Frontal cortex (tissue), 3 donors: ENCODE measurements at regions not wholly inside any gene's neighbourhood (a gene's known extent, or its start where the extent isn't known, plus 50 kb on each side); places are given as distances from the start of the nearest gene placed in this dataset.
"Not testable (repeated sequence)": the region's sequence is repeated elsewhere in the genome, so short reads cannot be mapped to it uniquely, and the experiment has no call there.

ENCODE experiments used
- DNase-seq, 2 donors: peaks; one replicate each; pipeline ENCODE4 v3.0.0; 2012; ENCODE audit warnings: low spot score in 2 of 2
- FAIRE-seq: peaks from 2 replicates; lab custom pipeline; 2012; peaks lifted over from hg19 to GRCh38; lab: Jason Lieb, UNC
- donor health status: control.
- donor health status: control.
- donor health status: control.

DNA sequence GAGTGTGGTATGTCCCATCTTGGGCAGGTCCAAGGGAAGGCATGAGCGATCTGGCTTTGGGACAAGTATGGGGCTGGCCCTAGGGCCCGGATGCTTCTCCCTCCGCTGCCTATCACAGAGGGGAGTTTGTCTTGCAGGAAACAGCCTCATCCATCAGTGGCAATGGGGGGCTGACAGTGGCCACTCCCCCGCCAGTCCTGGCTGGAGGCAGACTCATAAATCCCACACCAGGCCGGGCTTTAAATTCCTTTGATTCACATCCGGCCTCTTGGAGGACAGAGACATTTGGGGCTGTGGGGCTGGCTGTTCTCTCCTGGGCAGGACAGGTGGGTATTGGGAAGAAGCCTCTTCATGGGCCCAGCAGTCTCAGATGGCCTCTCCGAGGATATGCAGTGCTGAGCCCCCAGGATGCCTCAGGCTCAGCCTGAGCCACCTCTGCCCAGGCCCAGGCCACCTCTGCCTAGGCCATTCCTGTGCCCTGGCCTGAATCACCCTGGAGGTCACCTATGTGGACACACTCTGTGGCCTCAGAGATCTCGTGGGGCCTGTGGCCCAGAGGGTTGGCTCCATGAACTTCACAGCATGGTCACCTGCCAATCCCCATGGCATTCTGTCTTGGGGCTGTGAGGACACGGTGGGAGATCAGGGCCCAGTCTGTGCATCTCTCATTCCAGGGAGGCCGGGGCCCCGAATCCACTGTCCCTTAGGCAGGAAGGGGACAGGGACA is 84.2 kb upstream of the GOLGA6L4 start:
- DNase-seq (no peak), FAIRE-seq (no peak)

- not testable (repeated sequence) for DNase-seq, FAIRE-seq
Measured at GRCh38 chr15:84152381-84152979, 83.1 kb upstream of the GOLGA6L4 start.

DNA sequence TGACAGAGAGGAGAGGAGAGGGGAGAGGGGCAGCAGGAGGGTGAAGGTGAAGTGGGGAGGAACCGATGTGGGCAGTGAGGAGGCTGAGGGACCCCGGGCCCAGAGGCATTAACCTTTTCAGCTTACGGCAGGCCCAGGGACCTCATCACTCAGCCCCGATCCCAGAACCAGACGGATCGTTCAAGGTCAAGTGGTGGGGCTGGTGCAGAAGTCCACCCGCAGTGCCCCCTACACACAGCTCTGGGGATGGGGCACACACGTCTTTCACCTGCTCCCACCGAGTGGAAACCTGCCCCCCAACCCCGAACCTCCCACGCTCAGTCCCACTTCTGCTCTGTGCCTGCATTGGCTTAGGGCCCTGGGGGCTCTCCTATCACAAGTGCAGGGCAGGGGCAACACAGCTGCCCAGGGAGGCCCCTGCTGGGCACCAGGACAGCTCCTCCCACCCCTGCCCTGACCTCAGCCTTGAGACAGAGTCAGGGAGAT is 81.9 kb upstream of the GOLGA6L4 start:
- FAIRE-seq, DNase-seq: not testable (repeated sequence)

GRCh38 chr15:84154314-84154713 is 81.3 kb upstream of the GOLGA6L4 start:
- not testable (repeated sequence) for FAIRE-seq, DNase-seq

GRCh38 chr15:84154787-84155186 is 80.8 kb upstream of the GOLGA6L4 start:
- not testable (repeated sequence) for DNase-seq, FAIRE-seq

- DNase-seq, FAIRE-seq: not testable (repeated sequence)
Measured at GRCh38 chr15:84155792-84156587, 79.6 kb upstream of the GOLGA6L4 start.

DNA sequence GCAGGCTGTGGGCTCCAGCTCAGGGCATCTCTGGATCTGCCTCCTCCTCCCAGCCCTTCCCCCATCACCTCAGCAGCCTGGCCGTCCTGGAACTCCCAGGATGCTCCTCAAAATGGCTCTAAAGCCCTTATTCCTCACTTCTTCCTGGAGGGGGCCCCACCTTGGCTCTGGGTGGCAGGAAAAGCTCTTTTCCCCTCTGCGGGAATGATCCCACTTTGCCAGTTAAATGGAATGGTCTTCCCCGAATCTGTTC is 79.1 kb upstream of the GOLGA6L4 start:
- DNase-seq, FAIRE-seq: not testable (repeated sequence)

DNA sequence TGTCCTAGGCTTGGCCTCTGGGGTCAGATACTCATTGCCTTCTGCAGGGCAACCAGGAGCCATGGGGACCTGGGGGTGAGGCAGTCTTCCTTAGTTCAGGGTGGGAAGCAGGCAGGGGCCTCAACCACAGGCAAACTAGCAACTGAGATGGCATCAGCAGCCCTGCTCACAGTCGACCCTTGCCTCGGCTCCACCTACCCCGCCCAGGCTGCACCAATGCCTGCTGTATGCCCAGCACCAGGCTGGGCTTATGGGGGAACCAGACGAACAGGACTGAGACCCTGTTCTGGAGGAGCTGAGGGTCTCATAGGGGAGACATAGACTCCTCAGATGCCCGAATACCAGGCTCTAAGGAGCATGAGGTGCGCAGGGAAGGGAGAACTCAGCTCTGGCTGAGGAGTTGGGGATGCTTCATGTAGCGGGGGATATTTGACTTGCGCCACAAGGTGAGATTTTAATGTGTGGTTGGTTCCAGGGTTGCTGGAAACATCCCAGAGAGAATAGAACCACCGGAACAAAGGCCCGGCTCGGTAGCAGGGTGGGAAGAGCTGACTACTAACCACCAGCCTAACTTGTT is 78.4 kb upstream of the GOLGA6L4 start:
- not testable (repeated sequence) for DNase-seq, FAIRE-seq

DNA sequence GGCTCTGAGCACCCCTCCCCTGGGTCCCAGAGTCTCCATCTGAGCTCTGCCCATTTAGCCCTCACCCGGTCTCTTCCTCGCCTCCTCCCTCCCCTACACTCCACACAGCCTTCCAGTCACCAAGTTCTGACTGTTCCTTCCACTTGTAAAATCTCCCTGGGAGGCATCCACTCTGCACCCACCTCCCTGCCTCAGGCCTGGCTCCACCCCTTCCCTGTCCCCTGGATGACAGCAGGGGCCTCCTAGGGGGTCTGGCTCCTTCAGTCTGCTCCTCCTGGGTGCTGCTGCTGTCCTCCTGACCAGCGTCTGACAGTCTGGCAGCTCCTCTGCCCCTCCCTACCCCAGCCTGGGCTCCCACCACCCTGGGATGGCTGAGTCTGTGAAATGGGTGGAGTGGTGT is 77.7 kb upstream of the GOLGA6L4 start:
- FAIRE-seq, DNase-seq: not testable (repeated sequence)

DNA sequence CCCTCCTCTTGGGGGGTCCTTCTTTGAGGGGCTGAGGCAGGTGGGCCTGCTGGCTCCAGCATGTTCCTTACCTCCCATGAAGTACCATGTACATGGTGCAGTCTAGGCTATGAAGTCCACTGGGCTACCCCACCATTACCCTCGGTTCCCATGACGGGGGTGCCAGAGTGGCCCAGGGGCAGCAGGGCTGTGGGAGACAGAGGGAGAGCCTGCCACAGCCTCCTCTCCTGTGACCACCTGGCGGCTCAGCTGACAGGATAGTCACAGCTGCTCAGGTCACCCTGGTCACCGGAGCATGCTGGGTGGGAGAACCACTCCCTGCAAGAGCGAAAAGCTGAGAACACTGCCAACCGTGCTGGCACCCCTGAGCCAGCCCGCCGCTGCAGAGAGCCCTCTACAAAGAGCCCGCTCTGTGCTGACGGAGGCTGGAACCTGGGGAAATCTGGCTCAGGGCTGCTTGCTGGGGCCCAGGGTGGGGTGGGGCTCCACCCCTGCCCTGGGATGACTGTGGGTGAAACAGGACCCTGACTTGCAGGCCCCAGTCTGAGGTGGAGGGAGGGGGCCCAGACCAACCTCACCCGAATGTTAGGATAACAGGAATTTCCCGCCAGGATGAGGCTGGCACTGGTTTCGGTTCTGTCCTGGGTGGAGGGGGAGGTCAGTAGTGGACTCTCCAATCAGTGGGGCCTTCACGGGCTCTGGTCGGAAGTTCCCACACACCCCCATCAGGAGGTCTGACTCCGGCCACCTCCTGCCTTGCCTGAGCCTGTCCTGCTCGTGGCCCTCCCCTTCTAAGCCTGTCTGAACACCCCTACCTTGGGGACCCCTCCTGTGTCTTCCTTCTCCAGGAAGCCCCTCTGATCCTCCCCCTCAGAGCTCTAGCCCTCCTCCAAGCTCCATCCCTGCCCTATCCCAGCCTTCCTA is 76.0 kb upstream of the GOLGA6L4 start:
- not testable (repeated sequence) for DNase-seq, FAIRE-seq

DNA sequence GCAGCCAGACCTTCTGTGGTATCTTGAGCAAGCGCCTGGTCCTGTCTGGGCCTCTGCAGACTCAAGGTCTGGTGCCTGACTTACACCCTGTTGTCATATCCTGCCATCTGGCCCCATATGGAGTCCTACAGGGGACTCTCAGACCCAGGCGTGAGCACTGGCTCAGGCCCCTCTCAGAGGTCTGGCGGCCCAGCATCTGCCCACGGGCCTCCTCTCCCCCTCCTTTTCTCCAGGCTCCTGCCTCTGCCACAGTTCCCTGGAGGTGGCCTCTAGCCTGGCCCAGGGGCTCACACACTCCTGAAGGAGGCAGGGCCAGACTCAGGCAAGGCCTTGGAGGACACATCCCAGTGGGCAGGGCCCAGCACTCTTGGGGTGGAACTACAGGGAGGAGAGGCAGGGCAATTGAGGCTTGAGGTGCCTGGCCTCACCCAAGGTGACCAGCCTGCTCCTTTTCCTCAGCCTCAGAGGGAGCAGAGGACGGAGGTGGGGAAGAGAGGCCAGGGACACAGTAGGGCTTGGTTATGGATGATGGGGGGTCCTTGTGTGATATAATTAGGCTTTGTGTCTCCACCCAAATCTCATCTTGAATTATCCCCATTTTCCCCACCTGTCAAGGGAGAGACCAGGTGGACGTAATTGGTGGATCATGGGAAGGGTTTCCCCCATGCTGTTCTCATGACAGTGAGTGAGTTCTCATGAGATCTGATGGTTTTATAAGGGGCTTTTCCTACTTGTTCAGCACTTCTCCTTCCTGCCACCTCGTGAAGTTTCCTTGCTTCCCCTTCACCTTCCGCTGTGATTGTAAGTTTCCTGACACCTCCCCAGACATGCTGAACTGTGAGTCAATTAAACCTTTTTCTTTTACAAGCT is 70.9 kb upstream of the GOLGA6L4 start:
- not testable (repeated sequence) for FAIRE-seq, DNase-seq

DNA sequence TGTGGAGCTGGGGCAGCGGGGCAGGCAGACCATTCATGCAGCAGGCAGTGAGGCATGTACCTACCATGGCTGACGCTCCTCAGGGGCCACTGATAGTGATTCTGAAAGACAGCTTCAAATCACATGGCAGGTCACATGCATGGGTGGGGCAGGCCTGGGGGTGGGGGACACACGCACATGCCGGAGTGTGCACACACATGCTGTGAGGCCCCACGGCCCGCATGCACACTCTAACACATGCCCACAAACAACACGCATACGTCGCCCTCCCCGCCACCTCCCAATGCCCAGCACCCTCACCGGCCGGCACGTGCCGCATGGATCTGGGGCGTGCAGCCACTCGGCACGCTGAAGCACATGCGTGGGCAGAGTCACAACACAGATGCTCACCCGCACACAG is 65.5 kb upstream of the GOLGA6L4 start:
- not testable (repeated sequence) for FAIRE-seq, DNase-seq

- not testable (repeated sequence) for DNase-seq, FAIRE-seq
Measured at GRCh38 chr15:84173231-84173610, 62.4 kb upstream of the GOLGA6L4 start.
